Uterus (tissue), 2 donors: ENCODE measurements at regions not wholly inside any gene's neighbourhood (a gene's known extent, or its start where the extent isn't known, plus 50 kb on each side); places are given as distances from the start of the nearest gene placed in this dataset.

Experiments
- CTCF ChIP-seq, 4 experiments: fragments of 200-600 bp in 2 of 4; fragments of 450-650 bp in 2 of 4; sonication (generic) in 2 of 4; IDR thresholded peaks; one replicate each; pipeline ENCODE4 v1.5.1; 2016 to 2019; ENCODE audit warnings: antibody characterized with exemption in 4 of 4, mild to moderate bottlenecking in 2 of 4, moderate library complexity in 1 of 4
- POLR2A ChIP-seq, 2 donors: fragments of 450-650 bp; IDR thresholded peaks; one replicate each; pipeline ENCODE4 v1.6.1; 2016; ENCODE audit warnings: antibody characterized with exemption in 2 of 2, mild to moderate bottlenecking in 1 of 2, moderate library complexity in 1 of 2

- no peak for TF ChIP-seq CTCF (IDR thresholded peaks at IDR 0.05)
- TF ChIP-seq POLR2A (IDR thresholded peaks at IDR 0.05) = no peak
Observed at GRCh38 chr4:20625426-20625825, 74.8 kb upstream of the PACRGL start.
